Vagina (tissue), 2 donors: ENCODE measurements at regions not wholly inside any gene's neighbourhood (a gene's known extent, or its start where the extent isn't known, plus 50 kb on each side); places are given as distances from the start of the nearest gene placed in this dataset.

Experiments used
- DNase-seq, 2 donors: peaks; one replicate each; pipeline ENCODE4 v3.0.0-alpha.2; 2017; ENCODE audit errors: extremely low spot score in 2 of 2
- H3K27ac ChIP-seq: fragments of 200-600 bp; sonication (generic); one replicate; pipeline ENCODE4 v1.5.1; 2019
- H3K27me3 ChIP-seq: fragments of 200-600 bp; sonication (generic); one replicate; pipeline ENCODE4 v1.5.1; 2019
- H3K36me3 ChIP-seq, 2 donors: fragments of 200-600 bp; sonication (generic); one replicate each; pipeline ENCODE4 v1.5.1; 2017 to 2019
- H3K4me1 ChIP-seq: fragments of 200-600 bp; sonication (generic); one replicate; pipeline ENCODE4 v1.5.1; 2019
- H3K4me3 ChIP-seq, 2 donors: fragments of 200-600 bp; sonication (generic); 1 replicate in 1 of 2; 2 replicates in 1 of 2; pipeline ENCODE4 v1.5.1; 2016 to 2019
- H3K9me3 ChIP-seq: fragments of 200-600 bp; sonication (generic); one replicate; pipeline ENCODE4 v1.5.1; 2019
- POLR2A ChIP-seq, 2 donors: fragments of 450-650 bp; IDR thresholded peaks; one replicate each; pipeline ENCODE4 v1.6.1; 2017; ENCODE audit warnings: antibody characterized with exemption in 2 of 2, mild to moderate bottlenecking in 2 of 2, moderate library complexity in 2 of 2
- POLR2AphosphoS5 ChIP-seq, 2 donors: sonication (generic); formaldehyde crosslinking; IDR thresholded peaks; one replicate each; pipeline ENCODE4 v1.9.0; 2017; ENCODE audit warnings: antibody characterized with exemption in 2 of 2, mild to moderate bottlenecking in 2 of 2, low read depth in 1 of 2; ENCODE audit not compliant: insufficient read depth in 1 of 2
- intact Hi-C: fragments of 100-400 bp; cut with DNase I; formaldehyde crosslinking; loops from one replicate; pipeline ENCODE4 v1.15.1; 2023
- TF ChIP-seq, protein P1 (sequence below), 3 experiments: fragments of 450-650 bp in 2 of 3; fragments of 200-600 bp in 1 of 3; sonication (generic) in 1 of 3; IDR thresholded peaks; one replicate each; pipeline ENCODE4 v1.5.1; 2017 to 2019; ENCODE audit warnings: antibody characterized with exemption in 3 of 3, mild to moderate bottlenecking in 2 of 3, moderate library complexity in 2 of 3

- H3K27ac ChIP-seq: no peak overlapping the region
- no peaks in the 10 kb centered on the region for H3K36me3 ChIP-seq
- no peak for TF ChIP-seq POLR2AphosphoS5 (IDR thresholded peaks at IDR 0.05; ENCODE audit: insufficient read depth in 1 of 2, low read depth in 1 of 2)
- no peak for TF ChIP-seq POLR2A (IDR thresholded peaks at IDR 0.05)
- TF ChIP-seq, protein P1, sequence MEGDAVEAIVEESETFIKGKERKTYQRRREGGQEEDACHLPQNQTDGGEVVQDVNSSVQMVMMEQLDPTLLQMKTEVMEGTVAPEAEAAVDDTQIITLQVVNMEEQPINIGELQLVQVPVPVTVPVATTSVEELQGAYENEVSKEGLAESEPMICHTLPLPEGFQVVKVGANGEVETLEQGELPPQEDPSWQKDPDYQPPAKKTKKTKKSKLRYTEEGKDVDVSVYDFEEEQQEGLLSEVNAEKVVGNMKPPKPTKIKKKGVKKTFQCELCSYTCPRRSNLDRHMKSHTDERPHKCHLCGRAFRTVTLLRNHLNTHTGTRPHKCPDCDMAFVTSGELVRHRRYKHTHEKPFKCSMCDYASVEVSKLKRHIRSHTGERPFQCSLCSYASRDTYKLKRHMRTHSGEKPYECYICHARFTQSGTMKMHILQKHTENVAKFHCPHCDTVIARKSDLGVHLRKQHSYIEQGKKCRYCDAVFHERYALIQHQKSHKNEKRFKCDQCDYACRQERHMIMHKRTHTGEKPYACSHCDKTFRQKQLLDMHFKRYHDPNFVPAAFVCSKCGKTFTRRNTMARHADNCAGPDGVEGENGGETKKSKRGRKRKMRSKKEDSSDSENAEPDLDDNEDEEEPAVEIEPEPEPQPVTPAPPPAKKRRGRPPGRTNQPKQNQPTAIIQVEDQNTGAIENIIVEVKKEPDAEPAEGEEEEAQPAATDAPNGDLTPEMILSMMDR (IDR thresholded peaks at IDR 0.05): no peak
- no peaks in the 10 kb centered on the region for H3K9me3 ChIP-seq
- H3K4me3 ChIP-seq: no peak overlapping the region
- intact Hi-C loops: no loop called here
- DNase-seq: no peak
- H3K27me3 ChIP-seq: no peaks in the 10 kb centered on the region
- no peaks in the 10 kb centered on the region for H3K4me1 ChIP-seq
Observed at GRCh38 chr9:104326912-104327311, 177.2 kb upstream of the OR13F1 start.

GRCh38 chr9:104329245-104329644 is 174.8 kb upstream of the OR13F1 start:
- no peak overlapping the region for H3K4me3 ChIP-seq
- H3K4me1 ChIP-seq: no peaks in the 10 kb centered on the region
- H3K36me3 ChIP-seq: no peaks in the 10 kb centered on the region
- intact Hi-C loops: no loop called here
- DNase-seq: no peak
- H3K27me3 ChIP-seq: no peaks in the 10 kb centered on the region
- H3K9me3 ChIP-seq: no peaks in the 10 kb centered on the region
- H3K27ac ChIP-seq: no peak overlapping the region
- TF ChIP-seq POLR2A (IDR thresholded peaks at IDR 0.05) (no peak), POLR2AphosphoS5 (IDR thresholded peaks at IDR 0.05; ENCODE audit: insufficient read depth in 1 of 2, low read depth in 1 of 2) (no peak)
- TF ChIP-seq, protein P1 (IDR thresholded peaks at IDR 0.05): no peak

GRCh38 chr9:104330841-104331240 is 173.2 kb upstream of the OR13F1 start:
- Histone ChIP-seq H3K27ac (no peak overlapping the region), H3K27me3 (no peaks in the 10 kb centered on the region), H3K4me1 (no peaks in the 10 kb centered on the region), H3K4me3 (no peak overlapping the region), H3K9me3 (no peaks in the 10 kb centered on the region), H3K36me3 (no peaks in the 10 kb centered on the region)
- intact Hi-C loops: no loop called here
- no peak for DNase-seq
- TF ChIP-seq POLR2A (IDR thresholded peaks at IDR 0.05) (no peak), POLR2AphosphoS5 (IDR thresholded peaks at IDR 0.05; ENCODE audit: insufficient read depth in 1 of 2, low read depth in 1 of 2) (no peak)
- TF ChIP-seq, protein P1 (IDR thresholded peaks at IDR 0.05): no peak

GRCh38 chr9:104334549-104334948 is 169.5 kb upstream of the OR13F1 start:
- intact Hi-C loops: no loop called here
- H3K9me3 ChIP-seq: no peaks in the 10 kb centered on the region
- no peak overlapping the region for H3K4me3 ChIP-seq
- no peak overlapping the region for H3K27ac ChIP-seq
- no peak for DNase-seq
- H3K27me3 ChIP-seq: no peaks in the 10 kb centered on the region
- no peaks in the 10 kb centered on the region for H3K36me3 ChIP-seq
- H3K4me1 ChIP-seq: no peaks in the 10 kb centered on the region
- no peak for TF ChIP-seq POLR2AphosphoS5 (IDR thresholded peaks at IDR 0.05; ENCODE audit: insufficient read depth in 1 of 2, low read depth in 1 of 2)
- TF ChIP-seq, protein P1 (IDR thresholded peaks at IDR 0.05): no peak
- no peak for TF ChIP-seq POLR2A (IDR thresholded peaks at IDR 0.05)

GRCh38 chr9:104339692-104340091 is 164.4 kb upstream of the OR13F1 start:
- Histone ChIP-seq H3K27ac (no peak overlapping the region), H3K4me3 (no peak overlapping the region), H3K27me3 (no peaks in the 10 kb centered on the region), H3K4me1 (no peaks in the 10 kb centered on the region), H3K9me3 (no peaks in the 10 kb centered on the region), H3K36me3 (no peaks in the 10 kb centered on the region)
- DNase-seq: no peak
- no peak for TF ChIP-seq POLR2AphosphoS5 (IDR thresholded peaks at IDR 0.05; ENCODE audit: insufficient read depth in 1 of 2, low read depth in 1 of 2)
- no peak for TF ChIP-seq POLR2A (IDR thresholded peaks at IDR 0.05)
- TF ChIP-seq, protein P1 (IDR thresholded peaks at IDR 0.05): no peak
- intact Hi-C loops: no loop called here
